ENCODE measurements at regions not wholly inside any gene's neighbourhood (a gene's known extent, or its start where the extent isn't known, plus 50 kb on each side); places are given as distances from the start of the nearest gene placed in this dataset.

DNA sequence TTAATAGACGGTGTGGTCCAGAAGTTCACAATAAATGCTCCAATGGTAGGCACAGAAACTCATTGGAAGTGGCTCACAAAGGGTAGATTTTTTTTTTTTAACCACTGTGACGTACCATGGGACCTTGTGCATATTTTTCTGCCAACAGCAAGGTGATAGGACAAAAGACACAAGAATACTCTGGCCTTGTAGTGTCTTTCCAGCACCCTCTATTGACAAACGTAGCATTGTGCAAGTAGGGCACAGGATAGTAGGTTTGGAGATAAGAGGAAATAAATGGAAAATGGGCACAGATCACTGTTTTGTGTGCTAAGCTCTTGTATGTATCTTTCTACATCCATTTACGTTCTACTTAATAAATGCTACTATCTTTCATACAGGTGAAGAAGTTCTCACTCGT is 2054.9 kb downstream of the PCDH7 start:
- CTCF ChIA-PET: no interaction called here
- Histone ChIP-seq H3K9ac (ENCODE audit: low read length) (no peak overlapping the region), H2AFZ (ENCODE audit: low read depth, low read length, poor library complexity, severe bottlenecking) (peak overlapping the region; percentile 87), H3K4me1 (ENCODE audit: control insufficient read depth in 1 of 2, insufficient read depth in 2 of 2, low read length in 2 of 2) (peaks cover 0 to 4% of the 10 kb centered on the region in 2 experiments; a peak in 1 of 4 replicates), H3K4me3 (replicated peaks in 1 of 2; ENCODE audit: low read depth in 1 of 2, low read length in 2 of 2) (no peak overlapping the region), H3K27me3 (ENCODE audit: insufficient read depth, low read length) (no peaks in the 10 kb centered on the region), H3K9me2 (ENCODE audit: insufficient read depth) (no peaks in the 10 kb centered on the region), H3K9me3 (ENCODE audit: control insufficient read depth in 1 of 2, insufficient read depth in 1 of 2, low read depth in 1 of 2, low read length in 2 of 2) (no peaks in the 10 kb centered on the region), H3K79me2 (ENCODE audit: insufficient read depth, low read length) (no peaks in the 10 kb centered on the region), H4K20me1 (ENCODE audit: insufficient read depth) (no peaks in the 10 kb centered on the region), H3K4me2 (ENCODE audit: low read length) (no peak overlapping the region), H3K27ac (ENCODE audit: low read depth, low read length) (no peak overlapping the region), H3K36me3 (ENCODE audit: control insufficient read depth in 1 of 2, insufficient read depth in 2 of 2, low read length in 2 of 2) (no peaks in the 10 kb centered on the region)
- RAD21 ChIA-PET (ENCODE audit: low non-redundant PET in 1 of 2, low total read pairs in 2 of 2, uncharacterized antibody in 2 of 2, unreplicated experiment in 2 of 2): interaction anchor here in 1 of 2 experiments (0.7 kb wide), 1 partner anchor 1534 kb away, joined by 3 read pairs; no protein-coding TSS in a partner anchor
- intact Hi-C loops (cut with micrococcal nuclease): loop anchor here (1.0 kb wide), 1 partner anchor 312 kb away; no protein-coding TSS in a partner anchor
- POLR2A ChIA-PET: no interaction called here
- TF ChIP-seq POLR2A (IDR thresholded peaks at IDR 0.05; ENCODE audit: borderline replicate concordance, extremely low read depth, insufficient read depth, insufficient read length): no peak
- peak; percentile 78 for TF ChIP-seq RAD21 (IDR thresholded peaks at IDR 0.05; ENCODE audit: low read depth)
- TF ChIP-seq EGR1 (IDR thresholded peaks at IDR 0.05; ENCODE audit: low read depth): no peak
- TF ChIP-seq ZFX (IDR thresholded peaks at IDR 0.05): no peak
- no peak for TF ChIP-seq ELF1 (IDR thresholded peaks at IDR 0.05; ENCODE audit: borderline replicate concordance, low read depth)
- TF ChIP-seq CEBPB (IDR thresholded peaks at IDR 0.05; ENCODE audit: low read depth): no peak
- TF ChIP-seq, protein P1, sequence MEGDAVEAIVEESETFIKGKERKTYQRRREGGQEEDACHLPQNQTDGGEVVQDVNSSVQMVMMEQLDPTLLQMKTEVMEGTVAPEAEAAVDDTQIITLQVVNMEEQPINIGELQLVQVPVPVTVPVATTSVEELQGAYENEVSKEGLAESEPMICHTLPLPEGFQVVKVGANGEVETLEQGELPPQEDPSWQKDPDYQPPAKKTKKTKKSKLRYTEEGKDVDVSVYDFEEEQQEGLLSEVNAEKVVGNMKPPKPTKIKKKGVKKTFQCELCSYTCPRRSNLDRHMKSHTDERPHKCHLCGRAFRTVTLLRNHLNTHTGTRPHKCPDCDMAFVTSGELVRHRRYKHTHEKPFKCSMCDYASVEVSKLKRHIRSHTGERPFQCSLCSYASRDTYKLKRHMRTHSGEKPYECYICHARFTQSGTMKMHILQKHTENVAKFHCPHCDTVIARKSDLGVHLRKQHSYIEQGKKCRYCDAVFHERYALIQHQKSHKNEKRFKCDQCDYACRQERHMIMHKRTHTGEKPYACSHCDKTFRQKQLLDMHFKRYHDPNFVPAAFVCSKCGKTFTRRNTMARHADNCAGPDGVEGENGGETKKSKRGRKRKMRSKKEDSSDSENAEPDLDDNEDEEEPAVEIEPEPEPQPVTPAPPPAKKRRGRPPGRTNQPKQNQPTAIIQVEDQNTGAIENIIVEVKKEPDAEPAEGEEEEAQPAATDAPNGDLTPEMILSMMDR (IDR thresholded peaks at IDR 0.05 in 2 of 3, conservative IDR thresholded peaks at IDR 0.05 in 1 of 3; ENCODE audit: borderline replicate concordance in 1 of 3, insufficient read depth in 1 of 3, low read depth in 2 of 3, low read length in 2 of 3): peak; percentile 40 to 68 (median 62); a peak in 5 of 6 replicates
- TF ChIP-seq SIN3A (IDR thresholded peaks at IDR 0.05; ENCODE audit: low read depth): no peak
- no peak for TF ChIP-seq ZNF274 (IDR thresholded peaks at IDR 0.05; ENCODE audit: low read depth, low read length)
- TF ChIP-seq EZH2 (IDR thresholded peaks at IDR 0.05): no peak
- BruUV-seq (replicated peaks): no TSS peak
- DNase-seq (ENCODE audit: low read depth, low spot score) (peak; percentile 69), ATAC-seq (peak; percentile 98)

Measured in HCT116 (cell line).